GF-D8 (cell line): ENCODE measurements at regions not wholly inside any gene's neighbourhood (a gene's known extent, or its start where the extent isn't known, plus 50 kb on each side); places are given as distances from the start of the nearest gene placed in this dataset.
"Not testable (repeated sequence)": the region's sequence is repeated elsewhere in the genome, so short reads cannot be mapped to it uniquely, and the experiment has no call there.

Experiments
- DNase-seq: peaks from one replicate; lab custom pipeline; 2025; lab: John Stamatoyannopoulos, UW

DNA sequence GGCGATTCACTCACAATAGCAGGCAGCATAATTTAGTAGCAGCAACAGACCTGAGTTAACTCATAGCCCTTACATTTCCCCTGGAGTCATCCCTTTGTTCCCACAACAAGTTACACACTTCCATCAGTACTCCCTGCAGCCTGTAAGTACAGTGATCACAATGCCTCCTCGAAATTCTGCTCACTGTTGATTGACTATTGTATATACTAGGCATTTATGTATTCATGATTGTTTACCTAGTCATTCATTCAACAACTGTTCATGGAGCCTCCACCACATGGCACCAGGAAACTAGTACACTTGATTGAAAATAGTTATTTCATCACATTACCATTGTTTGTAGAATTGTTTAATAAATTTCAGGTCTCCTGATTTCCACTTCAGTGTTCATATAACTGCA, 71.4 kb upstream of the P3H2 start:
- DNase-seq, result no peak

GRCh38 chr3:190188197-190188596, 67.5 kb upstream of the P3H2 start:
- no peak for DNase-seq

- no peak for DNase-seq
These were observed 62.4 kb upstream of the P3H2 start for GRCh38 chr3:190183121-190183520.

DNA sequence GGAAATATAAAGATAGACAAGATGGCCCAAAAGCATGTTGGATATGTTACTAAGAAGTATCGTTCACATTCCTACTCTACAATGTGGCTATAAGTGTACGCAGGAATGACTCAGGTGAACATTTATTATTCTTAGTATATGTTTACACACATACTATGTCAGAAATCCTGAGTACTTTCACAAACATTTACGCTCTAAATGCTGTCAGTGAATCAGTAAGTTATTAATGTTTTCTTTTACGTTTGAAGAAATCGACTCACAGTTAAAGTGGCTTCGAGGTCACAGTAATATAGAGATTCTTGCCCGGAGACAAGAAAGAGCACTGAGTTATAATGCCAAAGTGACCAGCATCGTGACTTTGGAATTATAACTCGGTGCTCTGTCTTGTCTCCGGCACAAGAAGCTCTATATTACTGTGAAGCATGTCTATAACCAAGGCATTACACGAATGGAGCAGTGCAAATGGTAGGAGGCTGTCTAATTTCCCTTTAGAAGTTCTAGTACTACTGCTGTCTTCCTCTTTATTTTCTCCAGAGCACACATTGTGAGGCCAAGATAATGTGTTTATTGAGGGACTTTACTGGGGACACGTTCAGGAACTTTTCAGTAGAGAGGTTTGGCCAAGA, 61.8 kb upstream of the P3H2 start:
- DNase-seq, result no peak

DNA sequence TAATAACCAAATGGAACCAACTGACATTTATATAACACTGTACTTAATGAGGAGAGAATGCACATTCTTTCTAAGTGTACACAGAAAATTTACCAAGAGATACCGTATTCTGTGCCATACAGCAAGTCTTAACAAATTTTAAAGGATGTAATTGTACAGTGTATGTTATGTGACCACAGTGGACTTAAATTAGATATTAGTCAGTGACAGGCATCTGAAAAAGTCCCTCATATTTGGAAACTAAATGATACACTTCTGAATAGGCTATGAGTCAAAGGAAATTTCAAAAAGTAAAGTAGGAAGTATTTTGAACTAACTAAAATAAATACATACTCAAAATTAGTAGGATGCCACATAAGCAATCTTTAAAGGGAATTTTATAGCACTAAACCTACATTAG, 59.6 kb upstream of the P3H2 start:
- no peak for DNase-seq

- DNase-seq, result no peak
These were observed 58.1 kb upstream of the P3H2 start for GRCh38 chr3:190178779-190179178.

GRCh38 chr3:190176933-190177525, 56.3 kb upstream of the P3H2 start:
- DNase-seq, result not testable (repeated sequence)

DNA sequence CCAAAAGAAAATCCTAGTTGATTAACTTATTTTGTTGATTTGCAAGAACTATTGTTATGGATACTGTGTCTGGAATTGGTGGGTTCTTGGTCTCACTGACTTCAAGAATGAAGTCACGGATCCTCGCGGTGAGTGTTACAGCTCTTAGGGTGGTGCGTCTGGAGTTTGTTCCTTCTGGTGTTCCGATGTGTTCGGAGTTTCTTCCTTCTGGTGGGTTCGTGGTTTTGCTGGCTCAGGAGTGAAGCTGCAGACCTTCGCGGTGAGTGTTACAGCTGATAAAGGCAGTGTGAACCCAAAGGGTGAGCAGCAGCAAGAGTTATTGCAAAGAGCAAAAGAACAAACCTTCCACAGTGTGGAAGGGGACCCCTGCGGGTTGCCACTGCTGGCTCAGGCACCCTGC, 55.4 kb upstream of the P3H2 start:
- not testable (repeated sequence) for DNase-seq

- no peak for DNase-seq
These were observed 54.8 kb upstream of the P3H2 start for GRCh38 chr3:190175490-190175889.

DNA sequence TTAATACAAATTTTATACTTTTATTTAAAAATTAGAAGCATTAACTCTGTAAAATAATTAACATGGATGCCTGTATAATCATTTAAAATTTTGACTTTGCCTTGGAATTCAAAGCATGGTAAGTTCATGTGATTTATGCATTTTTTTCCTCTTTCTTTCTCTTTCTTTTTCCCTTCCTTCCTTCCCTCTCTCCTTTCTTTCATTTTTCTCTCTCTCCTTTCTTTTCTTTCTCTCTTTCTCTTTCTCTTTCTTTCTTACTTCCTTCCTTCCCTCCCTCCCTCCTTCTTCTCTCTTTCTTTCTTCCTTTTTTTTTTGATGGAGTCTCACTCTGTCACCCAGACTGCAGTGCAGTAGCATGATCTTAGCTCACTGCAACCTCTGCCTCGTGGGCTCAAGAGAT, 53.8 kb upstream of the P3H2 start:
- no peak for DNase-seq

GRCh38 chr3:190173426-190173825, 52.7 kb upstream of the P3H2 start:
- DNase-seq, result no peak

- DNase-seq, result no peak
These were observed 52.1 kb upstream of the P3H2 start for GRCh38 chr3:190172751-190173150.
